Caco-2 (cell line): ENCODE measurements at regions not wholly inside any gene's neighbourhood (a gene's known extent, or its start where the extent isn't known, plus 50 kb on each side); places are given as distances from the start of the nearest gene placed in this dataset.

Experiments
- BruUV-seq: library from RNA; stranded (reverse); fragments of 400-500 nt; replicated peaks from 2 replicates; lab custom pipeline; 2021; lab: Mats Ljungman, UMichigan
- CTCF ChIA-PET: fragments of 300-600 bp; sonication (Branson Sonifier 250); formaldehyde crosslinking; loops from one replicate; lab custom pipeline; 2022; ENCODE audit warnings: antibody characterized with exemption; lab: Charles Lee
- POLR2A ChIA-PET: fragments of 300-600 bp; sonication (Branson Sonifier 250); formaldehyde crosslinking; loops from one replicate; lab custom pipeline; 2022; ENCODE audit warnings: antibody characterized with exemption; lab: Charles Lee
- DNase-seq, 2 experiments: peaks; one replicate each; pipeline versions ENCODE4 v3.0.0 to v3.0.0-alpha.2; 2020 to 2022
- H3K27me3 ChIP-seq: replicated peaks from 2 replicates; pipeline ENCODE4 v1.6.0; 2011; ENCODE audit warnings: low read length; ENCODE audit not compliant: control insufficient read depth, insufficient read depth
- H3K36me3 ChIP-seq: 2 replicates; pipeline ENCODE4 v1.5.1; 2011; ENCODE audit warnings: low read length; ENCODE audit not compliant: control insufficient read depth, insufficient read depth
- H3K4me1 ChIP-seq: fragments of 250-450 bp; sonication (Bioruptor Pico); 2 replicates; pipeline ENCODE4 v1.5.1; 2020; ENCODE audit warnings: mild to moderate bottlenecking
- H3K4me3 ChIP-seq: 2 replicates; pipeline ENCODE4 v1.5.1; 2011; ENCODE audit warnings: low read depth, mild to moderate bottlenecking, control low read depth, low read length
- H3K9me3 ChIP-seq: fragments of 250-450 bp; sonication (Bioruptor Pico); 2 replicates; pipeline ENCODE4 v1.5.1; 2020; ENCODE audit warnings: mild to moderate bottlenecking, moderate library complexity
- H3K27ac Mint-ChIP-seq: one replicate; pipeline ENCODE4 v1.8.0; 2022; ENCODE audit warnings: mixed read lengths; ENCODE audit not compliant: unreplicated experiment
- H3K27me3 Mint-ChIP-seq: one replicate; pipeline ENCODE4 v1.8.0; 2022; ENCODE audit warnings: mixed read lengths; ENCODE audit not compliant: insufficient read depth, unreplicated experiment
- H3K36me3 Mint-ChIP-seq: one replicate; pipeline ENCODE4 v1.8.0; 2022; ENCODE audit warnings: mild to moderate bottlenecking, mixed read lengths; ENCODE audit not compliant: insufficient read depth, unreplicated experiment
- H3K4me1 Mint-ChIP-seq: one replicate; pipeline ENCODE4 v1.8.0; 2022; ENCODE audit warnings: low read depth, mixed read lengths; ENCODE audit not compliant: unreplicated experiment
- H3K4me3 Mint-ChIP-seq: one replicate; pipeline ENCODE4 v1.8.0; 2022; ENCODE audit warnings: mild to moderate bottlenecking, moderate library complexity, mixed read lengths; ENCODE audit not compliant: unreplicated experiment
- H3K9me3 Mint-ChIP-seq: one replicate; pipeline ENCODE4 v1.8.0; 2022; ENCODE audit warnings: mixed read lengths; ENCODE audit not compliant: unreplicated experiment
- intact Hi-C: fragments of 100-400 bp; cut with micrococcal nuclease; formaldehyde crosslinking; loops from one replicate; pipeline ENCODE4 v1.10.0; 2022; ENCODE audit not compliant: unreplicated experiment
- TF ChIP-seq, protein P1 (sequence below), 2 experiments: fragments of 200-600 bp in 1 of 2; IDR thresholded peaks; 1 replicate in 1 of 2; 2 replicates in 1 of 2; pipeline versions ENCODE4 v1.5.1 to v1.8.0; 2011 to 2022; ENCODE audit warnings: antibody characterized with exemption in 1 of 2, control low read depth in 1 of 2, inconsistent platforms in 1 of 2, low read depth in 1 of 2, low read length in 1 of 2, mild to moderate bottlenecking in 1 of 2, moderate library complexity in 1 of 2; ENCODE audit not compliant: insufficient read depth in 1 of 2, severe bottlenecking in 1 of 2, unreplicated experiment in 1 of 2

DNA sequence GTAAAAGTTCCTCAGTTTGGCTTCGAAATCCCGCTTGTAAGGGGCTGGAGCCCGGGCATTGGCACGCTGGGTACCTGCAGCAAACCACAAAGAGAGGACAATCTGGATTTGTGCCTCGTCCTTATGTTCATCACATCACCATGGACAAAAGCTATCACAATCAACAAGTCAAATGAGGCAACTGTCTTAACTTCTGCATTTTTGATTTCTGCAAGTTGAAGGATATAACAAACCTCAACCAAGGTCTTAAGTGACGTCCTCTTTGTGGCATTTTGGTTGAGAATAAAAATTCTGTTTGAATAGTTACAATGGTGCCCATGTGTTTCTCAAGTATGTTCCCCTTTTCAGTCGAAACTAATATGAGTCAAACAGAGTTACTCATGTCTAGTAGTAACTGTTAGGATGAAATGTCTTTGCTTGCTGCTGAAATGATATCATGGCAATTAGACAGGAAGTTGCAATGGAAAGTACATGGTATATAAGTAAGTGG lies 70.8 kb upstream of the STK17B start:
- Mint-ChIP-seq H3K4me3 (no peak overlapping the region), H3K9me3 (no peaks in the 10 kb centered on the region), H3K27ac (no peak overlapping the region), H3K36me3 (no peaks in the 10 kb centered on the region), H3K27me3 (no peaks in the 10 kb centered on the region), H3K4me1 (peaks cover 16% of the 10 kb centered on the region)
- no TSS peak for BruUV-seq
- POLR2A ChIA-PET, result no interaction called here
- H3K27me3 ChIP-seq, result no peaks in the 10 kb centered on the region
- CTCF ChIA-PET, result interaction anchor here (1.0 kb wide), 1 partner anchor 34 kb away, joined by 3 read pairs; no protein-coding TSS in a partner anchor
- DNase-seq, result no peak
- no peaks in the 10 kb centered on the region for H3K36me3 ChIP-seq
- peaks cover 18% of the 10 kb centered on the region for H3K4me1 ChIP-seq
- no peak overlapping the region for H3K4me3 ChIP-seq
- TF ChIP-seq, protein P1, sequence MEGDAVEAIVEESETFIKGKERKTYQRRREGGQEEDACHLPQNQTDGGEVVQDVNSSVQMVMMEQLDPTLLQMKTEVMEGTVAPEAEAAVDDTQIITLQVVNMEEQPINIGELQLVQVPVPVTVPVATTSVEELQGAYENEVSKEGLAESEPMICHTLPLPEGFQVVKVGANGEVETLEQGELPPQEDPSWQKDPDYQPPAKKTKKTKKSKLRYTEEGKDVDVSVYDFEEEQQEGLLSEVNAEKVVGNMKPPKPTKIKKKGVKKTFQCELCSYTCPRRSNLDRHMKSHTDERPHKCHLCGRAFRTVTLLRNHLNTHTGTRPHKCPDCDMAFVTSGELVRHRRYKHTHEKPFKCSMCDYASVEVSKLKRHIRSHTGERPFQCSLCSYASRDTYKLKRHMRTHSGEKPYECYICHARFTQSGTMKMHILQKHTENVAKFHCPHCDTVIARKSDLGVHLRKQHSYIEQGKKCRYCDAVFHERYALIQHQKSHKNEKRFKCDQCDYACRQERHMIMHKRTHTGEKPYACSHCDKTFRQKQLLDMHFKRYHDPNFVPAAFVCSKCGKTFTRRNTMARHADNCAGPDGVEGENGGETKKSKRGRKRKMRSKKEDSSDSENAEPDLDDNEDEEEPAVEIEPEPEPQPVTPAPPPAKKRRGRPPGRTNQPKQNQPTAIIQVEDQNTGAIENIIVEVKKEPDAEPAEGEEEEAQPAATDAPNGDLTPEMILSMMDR (IDR thresholded peaks at IDR 0.05; ENCODE audit: insufficient read depth in 1 of 2, low read depth in 1 of 2, low read length in 1 of 2, severe bottlenecking in 1 of 2, unreplicated experiment in 1 of 2), result no peak
- intact Hi-C loops, result no loop called here
- H3K9me3 ChIP-seq, result no peaks in the 10 kb centered on the region

DNA sequence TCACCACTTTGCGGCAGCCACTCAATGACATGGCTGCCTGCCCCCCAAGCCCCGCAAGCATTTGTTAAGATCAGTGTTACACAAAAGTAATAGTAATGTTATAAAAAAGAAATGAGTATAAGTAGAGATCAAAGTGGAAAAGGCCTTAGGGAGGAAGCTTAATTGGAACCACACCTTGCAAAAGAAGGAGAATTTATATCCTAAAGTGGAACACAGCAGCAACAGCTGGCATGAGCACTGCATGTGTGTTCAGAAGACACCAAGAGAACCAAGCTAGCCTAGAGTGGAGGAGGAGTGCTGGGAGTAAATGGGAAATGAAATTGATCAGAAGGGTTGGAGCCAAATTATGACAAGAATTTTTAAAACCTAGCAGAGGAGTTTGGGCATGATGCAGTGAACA lies 73.1 kb upstream of the STK17B start:
- H3K27ac Mint-ChIP-seq, result no peak overlapping the region
- peaks cover 16% of the 10 kb centered on the region for H3K4me1 Mint-ChIP-seq
- BruUV-seq, result no TSS peak
- DNase-seq, result no peak
- no peaks in the 10 kb centered on the region for H3K9me3 Mint-ChIP-seq
- no peaks in the 10 kb centered on the region for H3K27me3 ChIP-seq
- H3K4me3 Mint-ChIP-seq, result no peak overlapping the region
- H3K27me3 Mint-ChIP-seq, result no peaks in the 10 kb centered on the region
- H3K4me1 ChIP-seq, result peaks cover 16% of the 10 kb centered on the region
- no peaks in the 10 kb centered on the region for H3K36me3 ChIP-seq
- CTCF ChIA-PET, result interaction anchor here (1.7 kb wide), 1 partner anchor 15 kb away, joined by 5 read pairs; no protein-coding TSS in a partner anchor
- intact Hi-C loops, result no loop called here
- no peak overlapping the region for H3K4me3 ChIP-seq
- TF ChIP-seq, protein P1 (IDR thresholded peaks at IDR 0.05; ENCODE audit: insufficient read depth in 1 of 2, low read depth in 1 of 2, low read length in 1 of 2, severe bottlenecking in 1 of 2, unreplicated experiment in 1 of 2), result no peak
- H3K9me3 ChIP-seq, result no peaks in the 10 kb centered on the region
- H3K36me3 Mint-ChIP-seq, result no peaks in the 10 kb centered on the region
- POLR2A ChIA-PET, result interaction anchor here (0.5 to 0.6 kb wide), 2 partner anchors 16 to 74 kb away, joined by 3 to 8 read pairs; no protein-coding TSS in a partner anchor

DNA sequence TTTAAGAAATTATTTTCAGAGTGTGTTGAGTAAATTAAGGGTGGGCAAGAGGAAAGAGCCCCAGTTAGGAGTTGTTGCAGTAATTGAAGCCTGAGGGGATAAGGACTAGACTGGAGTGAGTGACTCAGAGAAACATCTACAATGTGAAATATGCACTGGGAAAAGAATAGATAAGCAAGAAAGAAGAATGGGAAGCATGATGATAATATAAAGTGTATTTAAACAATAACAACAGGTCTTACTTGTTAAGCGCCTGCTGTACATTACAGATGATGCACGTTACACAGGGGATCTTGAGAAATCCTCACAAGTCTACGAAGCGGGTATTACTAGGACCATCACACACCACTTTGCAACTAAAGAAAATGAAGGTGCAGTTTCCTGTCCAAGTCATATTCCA lies 73.6 kb upstream of the STK17B start:
- intact Hi-C loops, result no loop called here
- POLR2A ChIA-PET, result no interaction called here
- Histone ChIP-seq H3K4me1 (peaks cover 12% of the 10 kb centered on the region), H3K9me3 (no peaks in the 10 kb centered on the region), H3K36me3 (no peaks in the 10 kb centered on the region), H3K4me3 (no peak overlapping the region), H3K27me3 (no peaks in the 10 kb centered on the region)
- no TSS peak for BruUV-seq
- Mint-ChIP-seq H3K4me3 (no peak overlapping the region), H3K36me3 (no peaks in the 10 kb centered on the region), H3K9me3 (no peaks in the 10 kb centered on the region), H3K27ac (peak overlapping the region; percentile 0), H3K4me1 (peaks cover 16% of the 10 kb centered on the region), H3K27me3 (no peaks in the 10 kb centered on the region)
- CTCF ChIA-PET, result interaction anchor here (1.7 kb wide), 1 partner anchor 15 kb away, joined by 5 read pairs; no protein-coding TSS in a partner anchor
- TF ChIP-seq, protein P1 (IDR thresholded peaks at IDR 0.05; ENCODE audit: insufficient read depth in 1 of 2, low read depth in 1 of 2, low read length in 1 of 2, severe bottlenecking in 1 of 2, unreplicated experiment in 1 of 2), result no peak
- DNase-seq, result no peak
